Right renal pelvis (tissue), 4 donors: ENCODE measurements at regions not wholly inside any gene's neighbourhood (a gene's known extent, or its start where the extent isn't known, plus 50 kb on each side); places are given as distances from the start of the nearest gene placed in this dataset.

Experiments used
- DNase-seq, 4 donors: peaks; one replicate each; pipeline ENCODE4 v3.0.0-alpha.2; 2013; ENCODE audit warnings: low read depth in 4 of 4, low spot score in 3 of 4, missing footprints in 1 of 4

GRCh38 chrX:40282946-40283660 lies 185.3 kb upstream of the BCOR start:
- DNase-seq, result no peak

- no peak for DNase-seq
Observed at GRCh38 chrX:40282348-40282747, 184.6 kb upstream of the BCOR start.

- no peak for DNase-seq
Observed at GRCh38 chrX:40281336-40282005, 183.7 kb upstream of the BCOR start.

DNA sequence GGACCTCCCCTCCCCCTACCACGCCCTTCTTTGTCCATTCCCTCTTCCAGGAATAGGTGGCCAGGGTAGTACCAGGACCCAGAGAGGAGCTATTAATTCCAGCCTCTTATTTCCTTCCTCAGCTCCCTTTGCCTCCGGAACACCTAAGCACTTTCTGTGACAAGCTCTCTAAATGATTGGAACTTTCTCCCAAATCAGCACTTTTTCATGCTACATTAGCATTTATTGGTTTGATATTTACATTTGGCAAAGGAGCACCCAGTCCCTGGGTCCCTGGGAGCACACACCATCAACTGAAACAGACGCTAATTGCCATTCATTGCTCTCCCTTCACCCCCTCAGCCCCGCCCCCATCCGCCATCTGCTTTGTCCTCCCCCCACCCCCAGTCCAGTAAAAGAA lies 182.0 kb upstream of the BCOR start:
- no peak for DNase-seq

GRCh38 chrX:40279091-40279430 lies 181.3 kb upstream of the BCOR start:
- DNase-seq, result no peak

- no peak for DNase-seq
Observed at GRCh38 chrX:40278340-40279090, 180.8 kb upstream of the BCOR start.

- DNase-seq, result no peak
Observed at GRCh38 chrX:40277672-40278071, 179.9 kb upstream of the BCOR start.

- DNase-seq, result no peak
Observed at GRCh38 chrX:40273356-40274050, 175.7 kb upstream of the BCOR start.

DNA sequence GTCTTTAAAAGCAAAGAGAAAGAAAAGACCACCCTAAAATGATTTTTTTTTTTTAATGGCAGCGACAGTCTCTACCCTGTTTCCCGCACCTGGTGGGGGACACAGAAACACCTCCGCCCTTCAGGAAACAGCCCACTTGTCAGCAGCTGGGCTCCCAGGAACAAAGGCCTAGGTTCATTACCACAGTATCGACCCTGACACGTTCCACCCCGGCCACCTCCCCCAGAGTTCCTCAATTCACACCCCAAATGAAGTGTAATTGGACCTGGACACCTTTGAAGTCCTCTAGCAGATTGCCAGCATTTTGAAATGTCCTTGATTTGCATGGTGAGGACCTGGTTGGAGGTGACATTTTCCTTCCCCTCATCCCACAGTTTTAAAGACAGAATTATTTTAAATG lies 175.0 kb upstream of the BCOR start:
- DNase-seq, result no peak

DNA sequence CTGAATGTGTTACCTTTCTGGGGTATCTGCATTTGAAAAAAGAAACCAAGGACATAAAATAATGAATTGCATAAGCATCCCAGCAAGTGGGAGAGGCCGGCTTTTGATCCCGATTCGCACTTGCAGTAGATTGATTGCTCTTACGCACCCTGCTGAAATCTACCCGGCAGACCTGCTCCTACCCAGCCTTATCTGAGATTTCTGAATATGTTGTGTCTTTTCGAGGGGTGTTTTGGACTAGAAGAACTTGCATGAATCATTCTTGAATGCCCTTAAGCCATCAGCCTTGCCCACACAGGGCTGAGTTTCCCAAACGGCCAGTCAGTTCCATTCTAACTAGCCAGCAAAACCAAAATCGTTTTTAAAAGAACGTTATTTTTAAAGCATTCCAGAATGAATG lies 174.4 kb upstream of the BCOR start:
- no peak for DNase-seq

DNA sequence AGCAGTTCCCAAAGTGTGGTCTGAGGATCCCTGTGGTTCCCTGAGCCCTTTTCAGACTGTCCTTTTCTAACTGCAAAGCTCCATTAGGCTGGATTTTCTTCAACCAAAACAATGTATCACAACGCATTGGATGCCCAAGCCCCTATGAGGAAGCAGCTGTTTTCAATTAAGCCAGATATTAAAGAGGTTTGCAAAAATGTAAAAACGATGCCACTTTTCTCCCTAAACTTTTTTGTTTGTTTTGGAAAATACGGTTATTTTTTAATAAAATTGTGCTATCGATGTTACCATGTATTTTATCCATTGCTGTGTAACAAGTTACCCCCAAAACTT lies 170.4 kb upstream of the BCOR start:
- no peak for DNase-seq

DNA sequence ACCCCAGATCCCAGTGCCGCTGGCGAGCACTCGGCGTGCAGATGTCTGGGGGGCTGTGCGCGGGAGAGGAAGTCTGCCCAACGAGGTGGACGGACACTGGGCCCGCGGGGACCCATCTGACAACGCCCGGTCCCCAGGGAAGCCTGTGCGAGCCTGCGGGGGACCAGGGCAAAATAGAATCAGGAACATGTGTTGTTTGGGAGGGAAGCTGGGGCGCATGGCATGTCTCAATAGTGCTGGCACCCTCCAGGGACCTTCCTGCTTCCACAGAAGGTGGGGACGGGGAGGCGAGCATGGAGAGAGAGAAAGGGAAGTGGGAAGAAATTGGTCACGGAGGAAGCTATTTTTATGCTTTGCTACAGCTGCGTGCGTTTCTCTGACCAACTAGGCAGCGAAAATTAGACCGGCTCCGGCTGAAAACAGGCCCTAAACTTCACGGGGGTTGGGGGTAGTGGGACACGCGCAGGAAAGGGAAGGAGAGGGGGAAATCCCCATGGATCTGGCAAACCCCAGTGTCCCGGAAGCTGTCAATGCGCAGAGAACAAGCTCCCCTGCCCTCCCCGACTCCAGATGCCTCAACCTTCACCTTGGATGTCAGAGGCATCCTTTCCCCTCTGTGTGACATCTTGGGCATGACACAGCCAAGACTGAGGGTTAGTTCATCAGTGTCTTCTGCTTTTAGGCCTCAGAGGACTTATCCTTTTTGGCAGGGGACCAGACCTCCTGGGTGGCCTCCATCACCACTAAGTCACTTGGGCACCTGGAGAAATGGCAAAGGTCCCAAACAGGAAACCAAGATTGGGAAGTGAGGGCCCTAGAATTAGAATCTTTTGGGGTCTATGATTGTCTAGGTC lies 169.8 kb upstream of the BCOR start:
- DNase-seq, result no peak

GRCh38 chrX:40266490-40267333 lies 169.0 kb upstream of the BCOR start:
- DNase-seq, result no peak

GRCh38 chrX:40265936-40266335 lies 168.2 kb upstream of the BCOR start:
- no peak for DNase-seq

DNA sequence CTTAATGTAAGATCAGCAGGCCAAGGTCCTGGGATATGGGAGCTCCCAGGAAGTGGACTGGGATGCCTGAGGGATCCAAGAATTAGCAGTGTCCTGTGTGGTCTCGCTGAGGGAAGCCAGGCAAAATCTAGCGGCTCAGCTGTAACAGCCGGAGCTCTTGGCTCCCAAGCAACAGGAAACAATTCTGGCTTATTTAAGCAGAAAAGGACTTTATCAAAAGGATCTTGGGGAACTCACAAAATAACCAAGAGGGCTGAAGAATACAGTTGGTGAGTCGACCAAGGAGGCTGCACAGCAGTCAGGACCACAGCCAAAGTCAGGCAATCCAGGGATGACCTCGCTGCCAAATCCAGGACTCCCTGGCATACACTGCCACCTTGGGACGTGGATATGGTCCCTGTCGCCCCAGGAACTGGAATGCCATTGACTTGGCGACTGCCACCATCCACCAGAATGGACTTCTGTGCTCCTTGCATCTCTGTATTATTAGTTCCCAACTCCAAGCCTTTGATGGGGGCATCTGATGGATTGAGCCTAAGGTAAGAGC lies 165.3 kb upstream of the BCOR start:
- no peak for DNase-seq

- no peak for DNase-seq
Observed at GRCh38 chrX:40262157-40263013, 164.6 kb upstream of the BCOR start.

GRCh38 chrX:40261833-40262156 lies 164.0 kb upstream of the BCOR start:
- DNase-seq, result no peak

DNA sequence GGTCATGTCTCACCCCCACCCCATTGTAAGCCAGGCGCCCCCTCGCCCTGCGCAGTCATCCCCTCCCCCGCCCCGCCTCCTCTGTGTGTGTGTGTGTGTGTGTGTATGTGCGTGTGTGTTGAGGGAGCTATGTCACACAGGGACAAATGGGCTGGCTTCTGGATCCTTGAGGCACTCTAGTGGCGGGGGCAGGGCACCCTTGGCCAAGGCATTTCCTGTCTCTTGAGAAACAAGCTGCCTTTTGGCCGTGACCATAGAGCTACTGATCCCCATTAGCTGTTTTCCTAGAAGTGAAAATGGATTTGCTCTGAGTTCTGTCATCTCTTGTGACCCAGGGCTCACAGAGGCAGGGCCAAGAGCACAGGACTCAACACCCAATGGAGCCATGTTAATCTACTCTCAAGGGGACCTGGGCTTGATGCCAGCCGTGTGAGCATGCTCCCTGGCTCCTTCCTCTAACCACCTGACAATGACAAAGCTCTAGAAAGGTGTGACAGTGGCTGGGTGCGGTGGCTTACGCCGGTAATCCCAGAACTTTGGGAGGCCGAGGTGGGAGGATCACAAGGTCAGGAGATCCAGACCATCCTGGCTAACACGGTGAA lies 162.5 kb upstream of the BCOR start:
- no peak for DNase-seq
